AG10803 (cell line): ENCODE measurements at regions not wholly inside any gene's neighbourhood (a gene's known extent, or its start where the extent isn't known, plus 50 kb on each side); places are given as distances from the start of the nearest gene placed in this dataset.
A peak's percentile ranks its signal among the peaks of the same experiment; 100 is the strongest.
"Not testable (repeated sequence)": the region's sequence is repeated elsewhere in the genome, so short reads cannot be mapped to it uniquely, and the experiment has no call there.

Experiments
- DNase-seq: peaks from one replicate; pipeline ENCODE4 v3.0.0; 2010; ENCODE audit warnings: low read depth
- H3K4me3 ChIP-seq: 2 replicates; pipeline ENCODE4 v1.5.1; 2011; ENCODE audit warnings: mild to moderate bottlenecking, low read length, control low read depth
- CTCF ChIP-seq: conservative IDR thresholded peaks from 2 replicates; pipeline ENCODE4 v1.5.1; 2011; ENCODE audit warnings: mild to moderate bottlenecking, low read length, control low read depth, inconsistent platforms

GRCh38 chr17:33871720-33872540 lies 383.2 kb upstream of the CCL2 start:
- no peak overlapping the region for H3K4me3 ChIP-seq
- peak; percentile 30 for DNase-seq
- no peak for TF ChIP-seq CTCF

GRCh38 chr17:33873201-33873617 lies 381.9 kb upstream of the CCL2 start:
- no peak overlapping the region for H3K4me3 ChIP-seq
- no peak for TF ChIP-seq CTCF
- no peak for DNase-seq

- no peak for DNase-seq
- no peak overlapping the region for H3K4me3 ChIP-seq
- TF ChIP-seq CTCF: no peak
Observed at GRCh38 chr17:33874617-33875060, 380.4 kb upstream of the CCL2 start.

- H3K4me3 ChIP-seq: no peak overlapping the region
- TF ChIP-seq CTCF: no peak
- DNase-seq: no peak
Observed at GRCh38 chr17:33875973-33876372, 379.1 kb upstream of the CCL2 start.

- not testable (repeated sequence) for DNase-seq, H3K4me3 ChIP-seq
Observed at GRCh38 chr17:33882273-33882672, 372.8 kb upstream of the CCL2 start.

- H3K4me3 ChIP-seq, DNase-seq: not testable (repeated sequence)
Observed at GRCh38 chr17:33882677-33883076, 372.4 kb upstream of the CCL2 start.

GRCh38 chr17:33888455-33888854 lies 366.6 kb upstream of the CCL2 start:
- H3K4me3 ChIP-seq: no peak overlapping the region
- DNase-seq: no peak
- no peak for TF ChIP-seq CTCF

- DNase-seq: no peak
- no peak for TF ChIP-seq CTCF
- H3K4me3 ChIP-seq: no peak overlapping the region
Observed at GRCh38 chr17:33889040-33889439, 366.0 kb upstream of the CCL2 start.
